ENCODE measurements at regions not wholly inside any gene's neighbourhood (a gene's known extent, or its start where the extent isn't known, plus 50 kb on each side); places are given as distances from the start of the nearest gene placed in this dataset.

GRCh38 chr2:145007960-145008263 is 488.0 kb upstream of the ZEB2 start:
- DNase-seq (ENCODE audit: low read depth), result no peak
- no peak for TF ChIP-seq CTCF (IDR thresholded peaks at IDR 0.05; ENCODE audit: low read depth, low read length, missing control alignments)
- H3K4me3 ChIP-seq (ENCODE audit: low read depth, low read length), result no peak overlapping the region

- DNase-seq (ENCODE audit: low read depth), result no peak
- H3K4me3 ChIP-seq (ENCODE audit: low read depth, low read length), result no peak overlapping the region
- no peak for TF ChIP-seq CTCF (IDR thresholded peaks at IDR 0.05; ENCODE audit: low read depth, low read length, missing control alignments)
Observed at GRCh38 chr2:145007093-145007959, 487.4 kb upstream of the ZEB2 start.

- TF ChIP-seq CTCF (IDR thresholded peaks at IDR 0.05; ENCODE audit: low read depth, low read length, missing control alignments), result no peak
- no peak for DNase-seq (ENCODE audit: low read depth)
- no peak overlapping the region for H3K4me3 ChIP-seq (ENCODE audit: low read depth, low read length)
Observed at GRCh38 chr2:145002624-145003023, 482.7 kb upstream of the ZEB2 start.

GRCh38 chr2:145000376-145000775 is 480.5 kb upstream of the ZEB2 start:
- no peak for TF ChIP-seq CTCF (IDR thresholded peaks at IDR 0.05; ENCODE audit: low read depth, low read length, missing control alignments)
- DNase-seq (ENCODE audit: low read depth), result no peak
- no peak overlapping the region for H3K4me3 ChIP-seq (ENCODE audit: low read depth, low read length)

- no peak overlapping the region for H3K4me3 ChIP-seq (ENCODE audit: low read depth, low read length)
- no peak for DNase-seq (ENCODE audit: low read depth)
- no peak for TF ChIP-seq CTCF (IDR thresholded peaks at IDR 0.05; ENCODE audit: low read depth, low read length, missing control alignments)
Observed at GRCh38 chr2:144999936-145000335, 480.0 kb upstream of the ZEB2 start.

- H3K4me3 ChIP-seq (ENCODE audit: low read depth, low read length), result no peak overlapping the region
- no peak for TF ChIP-seq CTCF (IDR thresholded peaks at IDR 0.05; ENCODE audit: low read depth, low read length, missing control alignments)
- no peak for DNase-seq (ENCODE audit: low read depth)
Observed at GRCh38 chr2:144999071-144999875, 479.4 kb upstream of the ZEB2 start.

Measured in GM12864 (cell line).